ENCODE measurements at regions not wholly inside any gene's neighbourhood (a gene's known extent, or its start where the extent isn't known, plus 50 kb on each side); places are given as distances from the start of the nearest gene placed in this dataset.

DNA sequence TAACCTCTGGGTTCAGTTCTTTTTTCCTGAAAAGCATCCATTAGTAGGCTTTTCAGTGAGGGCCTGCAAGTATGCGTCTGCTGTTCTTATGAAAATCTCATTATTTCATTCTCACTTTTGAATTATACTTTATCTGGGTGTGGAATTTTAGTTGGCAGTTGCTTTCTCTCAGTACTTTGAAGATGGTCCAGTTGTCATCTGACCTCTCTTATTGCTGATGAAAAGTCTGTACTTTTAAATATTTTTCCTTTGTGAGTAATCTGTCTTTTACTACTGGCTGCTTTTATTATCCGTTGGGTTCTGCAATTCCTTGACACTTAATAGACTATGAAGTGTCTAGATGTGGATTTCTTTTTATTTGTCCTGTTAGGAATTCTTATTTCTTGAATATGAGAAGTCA, 307.8 kb downstream of the CYP26B1 start:
- no peak for DNase-seq (ENCODE audit: low read depth in 2 of 2)

GRCh38 chr2:71834796-71835195, 312.9 kb downstream of the CYP26B1 start:
- DNase-seq (ENCODE audit: low read depth in 2 of 2): no peak

DNA sequence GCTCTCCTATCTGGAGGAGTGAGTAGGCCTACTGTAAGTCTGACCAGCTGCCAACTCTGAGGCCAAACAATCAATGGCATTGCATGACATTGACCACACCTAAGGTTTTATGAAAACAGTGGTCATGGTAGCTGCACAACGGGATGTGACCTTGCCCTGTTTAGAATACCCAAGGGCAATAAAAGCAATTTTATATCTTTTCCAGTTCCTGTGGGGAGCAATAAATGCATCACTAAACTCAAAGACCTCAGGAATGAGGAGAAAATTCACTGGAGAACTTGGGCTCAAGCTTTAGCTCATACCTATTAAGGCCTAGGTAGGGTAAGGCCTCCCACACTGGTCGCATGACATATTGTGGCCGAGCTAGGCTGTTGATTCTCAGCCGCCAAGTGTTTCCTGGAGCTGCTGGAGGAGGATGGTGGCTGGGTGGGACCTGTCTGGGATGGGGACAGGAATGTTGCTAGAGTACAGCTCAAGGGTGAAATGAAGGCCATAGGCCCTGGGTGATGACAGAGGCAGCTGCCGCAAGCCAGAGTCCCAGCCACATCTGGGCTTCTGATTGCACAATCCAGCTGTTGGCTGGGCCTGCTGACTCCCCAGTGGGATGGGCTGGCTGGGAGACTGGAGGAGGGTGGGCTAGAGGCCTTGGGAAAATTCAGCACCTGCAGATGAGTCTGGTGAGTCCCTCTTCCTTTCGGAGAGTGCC, 313.7 kb downstream of the CYP26B1 start:
- no peak for DNase-seq (ENCODE audit: low read depth in 2 of 2)

DNA sequence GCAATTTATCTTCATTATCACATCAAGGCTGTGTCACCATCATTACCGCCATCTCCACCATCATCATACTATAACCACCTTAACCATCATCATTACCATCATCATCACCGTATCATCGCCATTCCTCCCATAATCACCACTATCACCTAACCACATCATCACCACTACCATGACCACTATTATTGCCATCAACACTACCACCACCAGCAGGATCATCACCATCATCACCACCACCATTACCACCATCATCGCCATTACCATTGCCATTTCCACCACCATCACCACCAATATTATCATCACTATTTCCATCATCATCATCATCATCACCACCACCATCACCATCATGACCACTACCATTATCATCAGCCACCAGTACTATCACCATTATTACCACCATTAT, 314.4 kb downstream of the CYP26B1 start:
- no peak for DNase-seq (ENCODE audit: low read depth in 2 of 2)

- no peak for DNase-seq (ENCODE audit: low read depth in 2 of 2)
These were observed 314.8 kb downstream of the CYP26B1 start for GRCh38 chr2:71832844-71833243.

- no peak for DNase-seq (ENCODE audit: low read depth in 2 of 2)
These were observed 315.3 kb downstream of the CYP26B1 start for GRCh38 chr2:71832388-71832787.

DNA sequence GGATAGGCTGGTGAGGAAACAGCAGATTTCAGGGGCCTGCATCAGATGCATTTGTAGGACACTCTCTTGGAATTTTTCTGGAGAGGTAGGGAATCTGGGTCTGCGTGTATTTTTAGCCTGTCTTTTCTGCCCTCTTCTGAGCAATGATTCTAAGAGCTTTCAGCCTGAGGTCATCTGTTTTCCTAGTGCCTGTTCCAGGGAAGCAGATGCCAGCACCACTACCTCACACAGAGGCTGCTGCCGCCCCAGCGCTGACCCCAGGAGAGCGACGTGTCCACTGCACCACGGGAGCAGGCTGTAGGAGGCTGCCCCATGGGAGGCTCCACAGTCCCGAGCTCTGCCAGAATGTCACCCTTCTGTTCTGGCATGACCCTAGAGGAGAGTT, 316.5 kb downstream of the CYP26B1 start:
- DNase-seq (ENCODE audit: low read depth in 2 of 2): no peak

DNA sequence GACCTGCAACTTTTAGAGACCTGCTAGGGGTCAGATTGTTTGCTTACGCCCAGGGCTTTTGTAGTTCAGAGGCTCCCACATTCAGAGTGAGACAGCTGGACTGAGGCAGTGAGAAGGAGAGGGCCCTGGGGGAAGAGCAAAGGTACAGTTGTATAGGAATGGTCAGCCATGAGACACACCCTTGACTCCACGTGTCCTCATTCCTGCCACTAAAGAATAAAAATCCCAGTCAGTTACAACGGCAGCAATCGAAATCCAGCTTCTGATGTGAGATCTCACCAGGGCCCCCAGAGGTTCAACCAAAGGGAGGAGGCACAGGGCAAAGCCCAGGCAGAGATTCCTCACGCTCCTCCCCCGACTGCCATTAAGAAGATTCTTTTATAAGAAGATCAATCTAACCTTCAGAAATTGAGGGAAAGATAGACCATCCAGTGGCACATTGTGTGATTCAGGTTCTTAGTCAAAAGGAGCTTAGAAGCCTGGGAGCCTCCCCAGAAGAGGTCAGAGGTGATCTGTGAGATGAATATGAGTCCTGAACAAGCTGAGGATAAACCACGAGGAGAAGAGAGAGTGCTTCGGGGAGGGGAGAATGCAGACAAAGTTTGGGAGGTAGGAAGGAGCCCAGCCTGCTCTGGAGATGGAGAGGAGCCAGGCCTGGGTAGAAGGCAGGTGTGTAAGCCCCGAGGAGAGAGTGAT, 317.0 kb downstream of the CYP26B1 start:
- DNase-seq (ENCODE audit: low read depth in 2 of 2): no peak

- no peak for DNase-seq (ENCODE audit: low read depth in 2 of 2)
These were observed 318.7 kb downstream of the CYP26B1 start for GRCh38 chr2:71829008-71829407.

GRCh38 chr2:71827973-71828372, 319.7 kb downstream of the CYP26B1 start:
- no peak for DNase-seq (ENCODE audit: low read depth in 2 of 2)

GRCh38 chr2:71827524-71827901, 320.1 kb downstream of the CYP26B1 start:
- no peak for DNase-seq (ENCODE audit: low read depth in 2 of 2)

DNA sequence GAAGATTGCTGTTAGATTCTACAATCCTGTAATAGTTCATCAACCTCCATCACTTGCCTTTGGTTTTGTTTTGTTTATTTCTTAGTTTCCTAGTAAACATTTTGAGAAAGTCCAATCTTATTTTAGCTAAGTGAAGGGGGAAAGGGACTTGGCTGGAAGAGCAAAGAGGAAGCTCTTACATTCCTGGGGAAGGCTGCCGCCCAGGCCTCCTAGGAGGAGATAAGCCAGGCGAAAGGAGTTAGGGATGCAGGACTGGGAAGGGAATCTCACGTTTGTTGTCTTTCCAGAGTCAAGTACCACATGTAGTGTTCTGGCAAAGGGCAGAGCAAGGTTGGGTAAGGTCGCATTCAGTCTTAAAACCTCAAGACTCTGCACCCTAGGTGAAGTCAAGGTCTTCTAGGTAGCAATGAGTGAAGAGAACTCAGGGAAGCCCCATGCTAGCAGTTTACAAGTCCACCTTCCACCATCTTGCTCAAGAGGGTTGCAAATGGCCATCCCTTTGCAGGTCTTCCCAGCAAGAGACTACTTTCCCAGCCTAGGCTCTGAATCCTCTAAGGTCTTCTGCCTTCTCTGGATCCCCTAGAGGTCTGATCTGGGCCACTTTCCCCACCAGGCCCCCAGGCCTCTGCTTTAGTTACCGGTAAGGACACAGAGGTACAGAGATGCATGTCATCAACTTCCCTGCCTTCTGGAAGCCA, 320.7 kb downstream of the CYP26B1 start:
- no peak for DNase-seq (ENCODE audit: low read depth in 2 of 2)

DNA sequence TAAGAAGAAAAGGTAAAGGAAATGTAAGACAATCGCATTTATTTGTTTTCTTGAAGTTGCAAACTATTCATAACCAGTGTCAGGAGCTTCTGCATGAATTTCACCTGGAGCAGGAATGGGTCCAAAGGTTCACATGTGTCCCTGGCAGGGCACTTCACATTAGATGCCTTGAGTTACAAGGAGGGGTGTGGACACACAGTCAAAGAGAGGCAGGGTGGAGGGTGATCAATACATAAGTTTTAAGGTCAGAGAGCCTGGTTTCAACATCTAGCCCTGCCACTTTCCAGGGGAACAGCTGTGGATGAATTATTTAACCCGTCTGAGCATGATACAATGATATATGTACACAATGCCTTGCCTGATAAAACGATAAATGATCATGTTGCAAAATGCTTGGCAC, 321.4 kb downstream of the CYP26B1 start:
- DNase-seq (ENCODE audit: low read depth in 2 of 2): no peak

DNA sequence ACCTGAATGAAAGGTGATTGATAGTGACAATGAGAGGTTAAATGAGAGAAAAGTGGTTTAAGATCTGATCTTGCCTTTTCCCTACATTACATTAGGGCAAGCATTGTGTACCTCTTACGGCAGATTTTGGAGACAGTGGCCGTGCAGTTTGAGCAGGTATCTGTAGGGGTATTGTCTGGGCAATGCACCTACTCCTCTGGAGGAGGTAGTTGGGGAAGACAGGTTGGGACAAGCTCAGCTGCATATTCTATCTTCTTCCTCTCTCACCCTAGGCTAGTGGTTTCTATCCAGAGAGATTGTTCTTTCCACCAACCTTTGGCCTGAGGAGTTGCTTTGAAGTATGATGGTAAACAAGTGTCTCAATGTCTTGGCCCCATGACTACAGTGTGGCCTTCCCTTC, 323.2 kb downstream of the CYP26B1 start:
- no peak for DNase-seq (ENCODE audit: low read depth in 2 of 2)

- DNase-seq (ENCODE audit: low read depth in 2 of 2): no peak
These were observed 324.1 kb downstream of the CYP26B1 start for GRCh38 chr2:71823526-71823925.

DNA sequence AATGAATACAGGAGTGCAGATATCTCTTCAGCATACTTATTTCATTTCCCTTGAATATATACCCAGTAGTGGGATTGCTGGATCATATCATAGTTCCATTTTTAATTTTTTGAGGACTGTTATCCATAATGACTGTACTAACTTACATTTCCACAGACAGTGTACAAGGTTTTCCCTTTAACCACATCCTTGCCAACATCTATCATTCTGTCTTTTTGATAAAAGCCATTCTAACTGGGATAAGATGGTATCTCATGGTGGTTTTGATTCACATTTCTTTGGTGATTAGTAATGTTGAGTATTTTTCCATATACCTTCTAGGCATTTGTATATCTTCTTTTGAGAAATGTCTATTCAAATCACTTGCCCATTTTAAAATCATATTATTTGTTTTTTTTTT, 325.2 kb downstream of the CYP26B1 start:
- no peak for DNase-seq (ENCODE audit: low read depth in 2 of 2)

GRCh38 chr2:71821856-71822255, 325.8 kb downstream of the CYP26B1 start:
- no peak for DNase-seq (ENCODE audit: low read depth in 2 of 2)

DNA sequence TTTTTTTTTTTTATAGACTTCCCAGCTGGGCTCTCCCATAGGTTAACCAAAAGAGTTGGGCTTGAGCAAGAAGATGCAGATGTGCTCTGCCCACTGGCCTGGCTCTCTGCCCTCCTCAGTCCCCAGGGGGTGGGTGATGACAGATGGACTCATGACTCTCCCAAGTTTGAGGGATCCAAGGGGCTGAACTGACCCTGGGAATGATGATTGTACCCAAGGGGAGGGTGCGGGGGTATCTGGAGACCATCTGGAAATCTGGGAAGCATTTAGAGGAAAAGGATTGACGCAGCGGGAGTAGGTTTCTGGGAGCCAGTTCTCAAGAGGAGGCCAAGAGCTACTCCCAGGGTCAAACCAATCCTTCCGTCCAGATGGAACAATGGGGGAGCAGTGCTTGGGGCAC, 330.8 kb downstream of the CYP26B1 start:
- no peak for DNase-seq (ENCODE audit: low read depth in 2 of 2)

- no peak for DNase-seq (ENCODE audit: low read depth in 2 of 2)
These were observed 331.8 kb downstream of the CYP26B1 start for GRCh38 chr2:71815701-71816474.

DNA sequence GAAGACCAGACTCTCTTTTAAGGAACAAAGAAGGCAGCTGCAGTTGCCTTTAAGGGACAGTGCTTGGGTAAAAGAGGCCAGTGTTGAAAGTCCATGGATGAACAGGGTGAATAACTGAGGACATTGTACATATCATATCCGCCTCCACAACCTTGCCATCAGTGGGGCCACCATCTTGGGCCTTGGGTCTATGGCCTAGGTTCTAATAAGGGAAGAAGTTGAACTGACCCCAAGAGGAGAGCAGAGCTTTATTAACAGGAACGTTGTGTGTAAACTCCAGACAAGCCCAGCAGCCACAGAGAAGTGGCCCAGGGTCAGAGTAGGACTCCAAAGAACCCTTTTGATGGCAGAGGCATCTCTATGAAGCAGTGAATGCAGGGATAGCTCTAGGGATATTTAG, 332.8 kb downstream of the CYP26B1 start:
- no peak for DNase-seq (ENCODE audit: low read depth in 2 of 2)

DNA sequence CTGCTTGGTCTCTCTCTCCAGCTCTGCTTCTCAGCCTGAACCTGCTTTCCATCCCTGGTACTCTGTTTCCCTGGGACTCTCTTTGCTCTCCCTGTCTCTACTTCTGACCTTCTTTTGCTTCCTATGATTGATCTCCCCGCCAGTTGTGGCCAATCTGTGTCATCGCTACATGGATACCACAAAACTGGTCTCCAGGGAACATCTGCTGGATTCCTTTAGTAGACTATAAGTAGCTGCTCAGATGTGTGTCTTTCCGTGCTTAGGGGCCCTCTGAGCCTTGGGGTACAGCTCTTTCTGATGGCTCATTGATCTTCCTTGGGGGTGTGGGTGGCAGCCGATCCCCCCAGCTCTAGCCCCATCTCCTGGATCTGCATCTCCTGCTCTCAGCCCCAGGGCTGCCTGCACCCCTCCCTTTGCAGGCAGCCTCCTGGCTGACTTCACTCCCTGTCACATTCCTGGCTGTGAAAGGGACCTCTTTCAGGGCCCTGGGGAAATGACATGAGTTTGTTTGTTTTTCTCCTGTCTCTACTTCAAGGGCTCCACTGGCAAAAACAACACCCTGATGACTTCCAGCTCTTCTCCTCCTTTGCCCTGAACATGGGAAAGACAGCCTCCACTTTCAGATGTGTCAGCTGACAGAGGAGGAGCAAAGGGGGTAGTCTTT, 333.7 kb downstream of the CYP26B1 start:
- no peak for DNase-seq (ENCODE audit: low read depth in 2 of 2)

DNA sequence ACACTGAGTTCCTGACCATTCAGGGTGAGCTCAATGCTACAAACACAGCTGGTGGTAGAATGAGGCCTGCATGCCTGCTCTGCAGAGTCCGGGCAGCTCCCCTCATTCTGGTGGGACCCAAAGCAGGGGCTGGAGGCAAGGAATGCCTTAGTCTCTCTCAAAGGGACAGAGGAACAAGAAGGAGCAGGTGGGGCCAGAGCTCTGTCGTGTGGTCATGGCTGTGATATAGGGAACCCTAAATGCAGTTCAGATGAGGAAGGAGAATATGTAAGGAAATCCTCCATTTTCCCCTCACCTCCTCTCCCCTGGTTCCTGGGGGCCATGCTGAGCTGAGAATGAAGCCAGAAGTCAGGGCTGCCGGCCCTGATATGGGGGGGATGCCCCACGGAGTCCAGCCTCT, 334.3 kb downstream of the CYP26B1 start:
- no peak for DNase-seq (ENCODE audit: low read depth in 2 of 2)

All from stimulated activated CD8-positive, alpha-beta memory T cell treated with anti-CD3 and anti-CD28 coated beads, Interleukin-15, amount 100 ng/mL, for 48 hours (primary cell).